ENCODE measurements at regions not wholly inside any gene's neighbourhood (a gene's known extent, or its start where the extent isn't known, plus 50 kb on each side); places are given as distances from the start of the nearest gene placed in this dataset.

- Histone ChIP-seq H3K9ac (ENCODE audit: low read depth, low read length) (no peak overlapping the region), H3K27ac (ENCODE audit: low read length) (no peak overlapping the region), H3K27me3 (ENCODE audit: insufficient read depth, low read length) (no peaks in the 10 kb centered on the region), H3K4me3 (ENCODE audit: low read length) (no peak overlapping the region), H3K9me3 (ENCODE audit: insufficient read depth, low read depth, low read length) (no peaks in the 10 kb centered on the region), H3K4me1 (ENCODE audit: insufficient read depth, low read length) (no peaks in the 10 kb centered on the region), H3K36me3 (ENCODE audit: insufficient read depth, low read depth, low read length) (no peaks in the 10 kb centered on the region)
Observed at GRCh38 chr12:124726596-124727263, 136.9 kb downstream of the SCARB1 start.

- Histone ChIP-seq H3K9ac (ENCODE audit: low read depth, low read length) (no peak overlapping the region), H3K27me3 (ENCODE audit: insufficient read depth, low read length) (no peaks in the 10 kb centered on the region), H3K27ac (ENCODE audit: low read length) (no peak overlapping the region)
Observed at GRCh38 chr12:124725597-124726237, 137.9 kb downstream of the SCARB1 start.

DNA sequence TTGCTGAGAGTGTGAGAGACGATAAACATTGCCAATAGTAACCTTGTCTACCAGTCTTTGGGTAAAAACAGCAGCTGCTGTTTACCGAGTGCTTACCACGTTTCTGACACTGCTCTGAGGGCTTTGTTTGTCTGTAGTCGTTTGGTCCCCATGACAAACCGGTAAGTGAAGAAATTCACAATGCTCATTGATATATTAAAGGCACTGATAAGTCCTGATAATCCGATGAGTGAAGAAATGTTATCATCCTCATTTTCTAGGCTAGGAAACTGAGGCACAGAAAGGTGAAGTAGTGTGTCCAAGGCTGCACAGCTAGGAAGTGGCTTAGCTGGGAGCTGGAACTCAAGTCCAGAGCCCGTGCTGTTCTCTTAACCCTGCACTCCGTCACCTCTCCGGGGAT, 138.6 kb downstream of the SCARB1 start:
- H3K9ac ChIP-seq (ENCODE audit: low read depth, low read length), result no peak overlapping the region

More at GRCh38 chr12:124725597-124726237, 137.9 kb downstream of the SCARB1 start:
- Histone ChIP-seq H3K36me3 (ENCODE audit: insufficient read depth, low read depth, low read length) (no peaks in the 10 kb centered on the region), H3K4me1 (ENCODE audit: insufficient read depth, low read length) (no peaks in the 10 kb centered on the region), H3K9me3 (ENCODE audit: insufficient read depth, low read depth, low read length) (no peaks in the 10 kb centered on the region), H3K4me3 (ENCODE audit: low read length) (no peak overlapping the region)

GRCh38 chr12:124722878-124723277, 140.8 kb downstream of the SCARB1 start:
- no peak overlapping the region for H3K4me3 ChIP-seq (ENCODE audit: low read length)
- H3K36me3 ChIP-seq (ENCODE audit: insufficient read depth, low read depth, low read length), result no peaks in the 10 kb centered on the region
- no peaks in the 10 kb centered on the region for H3K4me1 ChIP-seq (ENCODE audit: insufficient read depth, low read length)
- no peaks in the 10 kb centered on the region for H3K27me3 ChIP-seq (ENCODE audit: insufficient read depth, low read length)
- no peaks in the 10 kb centered on the region for H3K9me3 ChIP-seq (ENCODE audit: insufficient read depth, low read depth, low read length)
- H3K27ac ChIP-seq (ENCODE audit: low read length), result no peak overlapping the region
- H3K9ac ChIP-seq (ENCODE audit: low read depth, low read length), result no peak overlapping the region

More for the DNA sequence above, 138.6 kb downstream of the SCARB1 start:
- Histone ChIP-seq H3K4me3 (ENCODE audit: low read length) (no peak overlapping the region), H3K4me1 (ENCODE audit: insufficient read depth, low read length) (no peaks in the 10 kb centered on the region), H3K27ac (ENCODE audit: low read length) (no peak overlapping the region), H3K27me3 (ENCODE audit: insufficient read depth, low read length) (no peaks in the 10 kb centered on the region), H3K9me3 (ENCODE audit: insufficient read depth, low read depth, low read length) (no peaks in the 10 kb centered on the region), H3K36me3 (ENCODE audit: insufficient read depth, low read depth, low read length) (no peaks in the 10 kb centered on the region)

DNA sequence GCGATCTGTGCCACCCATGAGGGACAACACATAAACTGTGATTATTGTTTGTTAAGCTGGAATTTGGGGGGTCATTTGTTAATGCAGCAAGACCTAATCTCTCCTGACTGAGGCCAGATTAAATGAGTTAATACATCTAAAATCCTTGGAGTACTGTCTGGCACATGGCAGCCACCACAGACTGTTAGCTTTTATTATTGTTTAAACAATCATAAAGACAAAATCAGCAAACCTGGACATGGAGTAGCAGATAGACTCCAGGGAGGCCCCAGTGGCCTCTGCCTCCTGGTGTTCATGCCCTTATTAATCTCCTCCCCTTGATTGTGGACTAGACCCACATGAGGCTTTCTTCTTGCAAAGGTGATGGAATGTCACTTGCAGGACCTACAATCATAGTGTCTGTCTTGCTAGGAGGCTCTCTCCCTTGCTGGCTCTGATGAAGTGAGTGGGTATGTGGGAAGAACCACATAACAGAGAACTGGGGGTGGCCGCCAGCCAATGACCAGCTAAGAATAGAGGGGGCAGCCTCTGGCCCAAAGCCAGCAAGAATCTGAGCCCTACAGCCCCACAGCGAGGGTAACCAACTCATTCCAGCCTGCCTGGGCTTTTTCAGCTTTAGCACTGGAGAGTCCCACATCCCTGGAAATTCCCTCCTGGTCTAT, 142.0 kb downstream of the SCARB1 start:
- no peaks in the 10 kb centered on the region for H3K36me3 ChIP-seq (ENCODE audit: insufficient read depth, low read depth, low read length)
- no peak overlapping the region for H3K9ac ChIP-seq (ENCODE audit: low read depth, low read length)
- H3K9me3 ChIP-seq (ENCODE audit: insufficient read depth, low read depth, low read length), result no peaks in the 10 kb centered on the region
- no peak overlapping the region for H3K27ac ChIP-seq (ENCODE audit: low read length)
- no peak overlapping the region for H3K4me3 ChIP-seq (ENCODE audit: low read length)
- H3K4me1 ChIP-seq (ENCODE audit: insufficient read depth, low read length), result no peaks in the 10 kb centered on the region
- H3K27me3 ChIP-seq (ENCODE audit: insufficient read depth, low read length), result no peaks in the 10 kb centered on the region

DNA sequence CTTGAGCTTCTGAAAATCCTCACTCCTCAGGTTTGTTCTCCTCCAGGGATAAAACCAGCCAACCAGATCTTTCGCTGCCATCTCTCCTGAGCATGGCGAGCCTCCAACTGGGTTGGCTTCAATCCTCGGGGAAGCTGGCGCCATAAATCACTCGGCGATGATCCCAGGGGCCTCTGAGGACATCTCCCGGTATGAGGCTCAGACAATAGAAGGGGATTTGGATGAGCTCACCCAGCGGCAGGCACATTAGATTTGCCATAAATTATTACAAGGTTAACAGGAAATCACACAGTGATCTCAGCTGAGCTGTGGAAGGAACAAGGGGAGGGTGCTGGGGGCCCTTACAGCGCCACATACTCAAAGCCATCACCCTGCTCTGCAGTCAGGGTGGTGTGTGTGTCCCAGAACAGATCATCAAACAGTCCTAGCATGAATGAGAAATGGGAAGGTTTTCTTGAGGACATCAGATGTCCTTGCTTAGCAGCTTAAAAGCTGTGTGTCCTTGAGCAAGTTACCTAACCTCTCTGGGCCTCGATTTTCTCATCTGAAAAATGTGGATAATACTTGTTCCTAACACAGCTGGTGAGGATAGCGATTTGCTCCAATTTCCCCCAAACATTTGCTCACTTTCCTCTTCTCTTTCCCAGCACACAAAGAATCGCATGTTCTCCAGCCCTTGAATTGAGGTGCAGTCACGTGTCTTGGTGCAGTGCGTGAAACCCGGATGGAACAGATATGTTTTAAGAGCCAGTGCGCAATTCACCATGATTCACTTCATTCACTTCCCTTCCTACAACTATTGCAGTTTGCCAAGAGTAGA, 142.8 kb downstream of the SCARB1 start:
- Histone ChIP-seq H3K9me3 (ENCODE audit: insufficient read depth, low read depth, low read length) (no peaks in the 10 kb centered on the region), H3K27ac (ENCODE audit: low read length) (no peak overlapping the region), H3K27me3 (ENCODE audit: insufficient read depth, low read length) (no peaks in the 10 kb centered on the region), H3K9ac (ENCODE audit: low read depth, low read length) (no peak overlapping the region), H3K4me1 (ENCODE audit: insufficient read depth, low read length) (no peaks in the 10 kb centered on the region), H3K4me3 (ENCODE audit: low read length) (no peak overlapping the region), H3K36me3 (ENCODE audit: insufficient read depth, low read depth, low read length) (no peaks in the 10 kb centered on the region)

GRCh38 chr12:124720004-124720680, 143.5 kb downstream of the SCARB1 start:
- H3K4me3 ChIP-seq (ENCODE audit: low read length), result no peak overlapping the region
- no peak overlapping the region for H3K27ac ChIP-seq (ENCODE audit: low read length)
- H3K9me3 ChIP-seq (ENCODE audit: insufficient read depth, low read depth, low read length), result no peaks in the 10 kb centered on the region
- no peaks in the 10 kb centered on the region for H3K4me1 ChIP-seq (ENCODE audit: insufficient read depth, low read length)
- H3K27me3 ChIP-seq (ENCODE audit: insufficient read depth, low read length), result no peaks in the 10 kb centered on the region
- no peak overlapping the region for H3K9ac ChIP-seq (ENCODE audit: low read depth, low read length)
- H3K36me3 ChIP-seq (ENCODE audit: insufficient read depth, low read depth, low read length), result no peaks in the 10 kb centered on the region

DNA sequence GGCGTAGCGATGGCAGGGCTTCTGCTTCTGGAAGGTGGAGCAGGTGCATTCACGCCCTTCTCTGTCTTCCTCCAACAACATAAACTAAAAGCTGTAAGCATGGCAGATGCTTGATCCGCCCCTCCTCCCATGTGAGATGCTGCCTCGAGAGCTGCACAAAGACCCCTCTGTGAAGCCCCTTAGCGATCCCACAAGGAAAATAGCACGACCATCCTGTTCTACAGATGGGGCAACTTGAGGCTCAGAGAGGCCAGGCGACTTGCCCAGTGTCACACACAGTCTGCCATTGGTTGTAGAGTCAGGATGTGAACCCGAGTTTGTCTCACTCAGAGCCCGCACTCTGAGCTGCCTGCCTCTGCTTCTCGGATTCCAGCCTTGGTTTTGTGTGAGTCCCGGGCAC, 144.4 kb downstream of the SCARB1 start:
- no peaks in the 10 kb centered on the region for H3K27me3 ChIP-seq (ENCODE audit: insufficient read depth, low read length)
- no peak overlapping the region for H3K4me3 ChIP-seq (ENCODE audit: low read length)
- no peaks in the 10 kb centered on the region for H3K36me3 ChIP-seq (ENCODE audit: insufficient read depth, low read depth, low read length)
- H3K9me3 ChIP-seq (ENCODE audit: insufficient read depth, low read depth, low read length), result no peaks in the 10 kb centered on the region
- no peaks in the 10 kb centered on the region for H3K4me1 ChIP-seq (ENCODE audit: insufficient read depth, low read length)
- no peak overlapping the region for H3K9ac ChIP-seq (ENCODE audit: low read depth, low read length)
- H3K27ac ChIP-seq (ENCODE audit: low read length), result no peak overlapping the region

- no peak overlapping the region for H3K4me3 ChIP-seq (ENCODE audit: low read length)
- no peaks in the 10 kb centered on the region for H3K27me3 ChIP-seq (ENCODE audit: insufficient read depth, low read length)
Observed at GRCh38 chr12:124718458-124718857, 145.2 kb downstream of the SCARB1 start.

GRCh38 chr12:124718036-124718435, 145.6 kb downstream of the SCARB1 start:
- Histone ChIP-seq H3K36me3 (ENCODE audit: insufficient read depth, low read depth, low read length) (no peaks in the 10 kb centered on the region), H3K27ac (ENCODE audit: low read length) (no peak overlapping the region), H3K9ac (ENCODE audit: low read depth, low read length) (no peak overlapping the region), H3K9me3 (ENCODE audit: insufficient read depth, low read depth, low read length) (no peaks in the 10 kb centered on the region), H3K27me3 (ENCODE audit: insufficient read depth, low read length) (no peaks in the 10 kb centered on the region), H3K4me3 (ENCODE audit: low read length) (no peak overlapping the region), H3K4me1 (ENCODE audit: insufficient read depth, low read length) (no peaks in the 10 kb centered on the region)

More at GRCh38 chr12:124718458-124718857, 145.2 kb downstream of the SCARB1 start:
- H3K36me3 ChIP-seq (ENCODE audit: insufficient read depth, low read depth, low read length), result no peaks in the 10 kb centered on the region
- H3K27ac ChIP-seq (ENCODE audit: low read length), result no peak overlapping the region
- H3K4me1 ChIP-seq (ENCODE audit: insufficient read depth, low read length), result no peaks in the 10 kb centered on the region
- H3K9ac ChIP-seq (ENCODE audit: low read depth, low read length), result no peak overlapping the region
- H3K9me3 ChIP-seq (ENCODE audit: insufficient read depth, low read depth, low read length), result no peaks in the 10 kb centered on the region

- H3K4me1 ChIP-seq (ENCODE audit: insufficient read depth, low read length), result no peaks in the 10 kb centered on the region
- no peaks in the 10 kb centered on the region for H3K27me3 ChIP-seq (ENCODE audit: insufficient read depth, low read length)
- no peaks in the 10 kb centered on the region for H3K36me3 ChIP-seq (ENCODE audit: insufficient read depth, low read depth, low read length)
- no peak overlapping the region for H3K27ac ChIP-seq (ENCODE audit: low read length)
- no peak overlapping the region for H3K4me3 ChIP-seq (ENCODE audit: low read length)
- no peak overlapping the region for H3K9ac ChIP-seq (ENCODE audit: low read depth, low read length)
- H3K9me3 ChIP-seq (ENCODE audit: insufficient read depth, low read depth, low read length), result no peaks in the 10 kb centered on the region
Observed at GRCh38 chr12:124717318-124717717, 146.3 kb downstream of the SCARB1 start.

Measured in iPS-20b (cell line).